GM12878 (cell line): ENCODE measurements at regions not wholly inside any gene's neighbourhood (a gene's known extent, or its start where the extent isn't known, plus 50 kb on each side); places are given as distances from the start of the nearest gene placed in this dataset.

ENCODE experiments used
- ATAC-seq: fragments of 200-7000 bp; cut with Tn5 transposase; 3 replicates; pipeline ENCODE4 v1.9.1; 2020; ENCODE audit warnings: mild to moderate bottlenecking, moderate library complexity
- BruUV-seq: library from RNA; stranded (reverse); fragments of 400-500 nt; replicated peaks from 2 replicates; lab custom pipeline; 2021; lab: Mats Ljungman, UMichigan
- CTCF ChIA-PET: fragments of 300-600 bp; sonication (Branson Sonifier 250); formaldehyde crosslinking; extraction: SDS; loops from one replicate; lab custom pipeline; 2021; ENCODE audit warnings: inconsistent platforms; lab: Yijun Ruan, JAX
- POLR2A ChIA-PET: fragments of 350-600 bp; formaldehyde crosslinking; extraction: SDS; loops from one replicate; lab custom pipeline; 2021; ENCODE audit warnings: inconsistent platforms; lab: Charles Lee
- RAD21 ChIA-PET: fragments of 300-600 bp; sonication (Branson Sonifier 250); formaldehyde crosslinking; loops from one replicate; lab custom pipeline; 2023; ENCODE audit warnings: antibody characterized with exemption; ENCODE audit not compliant: unreplicated experiment; lab: Charles Lee
- SMC1A ChIA-PET: fragments of 300-600 bp; sonication (Branson Sonifier 250); formaldehyde crosslinking; loops from one replicate; lab custom pipeline; 2023; ENCODE audit not compliant: unreplicated experiment, uncharacterized antibody; lab: Charles Lee
- DNase-seq: peaks from one replicate; pipeline ENCODE4 v3.0.0-alpha.2; 2011; ENCODE audit warnings: low read depth, low spot score
- FAIRE-seq: peaks from 3 replicates; lab custom pipeline; 2011; peaks lifted over from hg19 to GRCh38; lab: Jason Lieb, UNC
- H2AFZ ChIP-seq: 2 replicates; pipeline ENCODE4 v1.6.0; 2011; ENCODE audit warnings: low read depth, low read length, control low read depth; ENCODE audit not compliant: control insufficient read depth
- H3K27ac ChIP-seq: 2 replicates; pipeline ENCODE4 v1.5.1; 2011; ENCODE audit warnings: control low read depth; ENCODE audit not compliant: control insufficient read depth, insufficient read depth
- H3K27me3 ChIP-seq, 2 experiments: replicated peaks in 1 of 2; 2 replicates each; pipeline versions ENCODE4 v1.6.0 to v1.6.1; 2011; ENCODE audit warnings: low read length in 1 of 2; ENCODE audit not compliant: control insufficient read depth in 2 of 2, insufficient read depth in 2 of 2
- H3K36me3 ChIP-seq, 2 experiments: 2 replicates each; pipeline ENCODE4 v1.5.1; 2011; ENCODE audit warnings: low read length in 1 of 2; ENCODE audit not compliant: control insufficient read depth in 2 of 2, insufficient read depth in 2 of 2
- H3K4me1 ChIP-seq: 2 replicates; pipeline ENCODE4 v1.6.1; 2011; ENCODE audit warnings: mild to moderate bottlenecking, low read length, moderate library complexity, mixed read lengths; ENCODE audit not compliant: control insufficient read depth, insufficient read depth
- H3K4me2 ChIP-seq: 2 replicates; pipeline ENCODE4 v1.6.0; 2011; ENCODE audit warnings: control low read depth; ENCODE audit not compliant: control insufficient read depth, insufficient read depth
- H3K4me3 ChIP-seq: fragments of 200-600 bp; sonication (generic); 2 replicates; pipeline ENCODE4 v1.5.1; 2016
- H3K79me2 ChIP-seq: 2 replicates; pipeline ENCODE4 v1.6.0; 2011; ENCODE audit warnings: low read length; ENCODE audit not compliant: control insufficient read depth, insufficient read depth
- H3K9ac ChIP-seq: 2 replicates; pipeline ENCODE4 v1.8.0; 2011; ENCODE audit warnings: low read length, control low read depth, mixed read lengths; ENCODE audit not compliant: control insufficient read depth, insufficient read depth
- H3K9me3 ChIP-seq: replicated peaks from 3 replicates; pipeline ENCODE4 v1.5.1; 2011; ENCODE audit warnings: mild to moderate bottlenecking, low read length; ENCODE audit not compliant: control insufficient read depth, insufficient read depth
- H4K20me1 ChIP-seq: 2 replicates; pipeline ENCODE4 v1.6.0; 2011; ENCODE audit not compliant: control insufficient read depth, insufficient read depth
- BACH1 ChIP-seq: fragments of 450-650 bp; IDR thresholded peaks from 2 replicates; pipeline ENCODE4 v1.6.1; 2017; ENCODE audit warnings: mild to moderate bottlenecking, borderline replicate concordance
- IRF4 ChIP-seq: IDR thresholded peaks from 2 replicates; pipeline ENCODE4 v1.6.1; 2011; ENCODE audit warnings: low read depth, low read length
- KAT2A ChIP-seq: conservative IDR thresholded peaks from 2 replicates; pipeline ENCODE4 v1.6.1; 2011; ENCODE audit warnings: low read depth, low read length; ENCODE audit not compliant: control insufficient read depth
- MXI1 ChIP-seq: fragments of 150-350 bp; IDR thresholded peaks from 2 replicates; pipeline ENCODE4 v1.6.1; 2011; ENCODE audit warnings: low read depth, mild to moderate bottlenecking, inconsistent platforms, low read length, improper control_type of control experiment
- PML ChIP-seq: IDR thresholded peaks from 2 replicates; pipeline ENCODE4 v1.6.1; 2012; ENCODE audit warnings: low read length, inconsistent platforms
- SIN3A ChIP-seq: IDR thresholded peaks from 2 replicates; pipeline ENCODE4 v1.6.1; 2012; ENCODE audit warnings: low read depth, low read length, improper control_type of control experiment
- SPI1 ChIP-seq: IDR thresholded peaks from 2 replicates; pipeline ENCODE4 v1.6.1; 2011; ENCODE audit warnings: low read depth, mild to moderate bottlenecking, low read length, moderate library complexity, borderline replicate concordance; ENCODE audit not compliant: insufficient read depth
- TCF12 ChIP-seq: IDR thresholded peaks from 2 replicates; pipeline ENCODE4 v1.6.1; 2011; ENCODE audit warnings: low read depth, mild to moderate bottlenecking, low read length
- WGBS: methylation state at CpG from one replicate; pipeline ENCODE4 v1.1.6; 2016; ENCODE audit warnings: low lambda C conversion rate; ENCODE audit not compliant: insufficient replicate concordance, insufficient coverage; ENCODE audit errors: missing lambda C conversion rate; 5-methylcytosine and 5-hydroxymethylcytosine counted together
- in situ Hi-C: fragments of 300-500 bp; cut with MboI; formaldehyde crosslinking; loops from 9 replicates; pipeline ENCODE4 v1.14.3; 2018; ENCODE audit warnings: mixed read lengths
- intact Hi-C: fragments of 100-400 bp; cut with micrococcal nuclease; formaldehyde crosslinking; loops from one replicate; pipeline ENCODE4 v1.14.2; 2022; ENCODE audit not compliant: unreplicated experiment
- TF ChIP-seq, protein P1 (sequence below): fragments of 450-650 bp; conservative IDR thresholded peaks from 2 replicates; pipeline ENCODE4 v1.6.1; 2017; ENCODE audit warnings: mild to moderate bottlenecking, moderate library complexity

DNA sequence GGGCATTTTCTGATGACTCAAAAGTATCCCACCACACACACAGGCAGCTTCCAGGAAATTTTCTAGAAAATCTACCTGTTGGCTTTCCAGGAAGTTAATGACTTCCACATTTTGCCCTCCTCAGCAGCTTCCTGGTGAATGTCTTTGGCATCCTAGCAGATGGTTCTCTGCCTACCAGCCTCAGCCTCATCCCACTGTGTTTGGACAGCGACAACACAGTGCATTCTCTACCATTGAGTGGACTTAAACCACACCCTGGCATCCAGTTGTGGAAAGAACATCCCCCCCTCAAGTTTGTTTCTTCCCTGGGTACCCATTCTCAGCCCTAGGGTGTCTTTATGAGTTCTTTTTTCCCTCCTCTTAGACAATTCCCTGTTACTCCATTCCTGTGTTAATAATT is 50.8 kb upstream of the GADL1 start:
- no peak for FAIRE-seq
- Histone ChIP-seq H3K9me3 (no peaks in the 10 kb centered on the region; the same call in 2 of the 3 replicates), H3K4me1 (no peaks in the 10 kb centered on the region), H2AFZ (no peak overlapping the region), H3K4me3 (no peak overlapping the region), H3K27ac (no peak overlapping the region), H3K27me3 (no peaks in the 10 kb centered on the region; a peak in 1 of 4 replicates), H3K9ac (no peak overlapping the region), H3K36me3 (no peaks in the 10 kb centered on the region), H3K4me2 (no peak overlapping the region), H4K20me1 (no peaks in the 10 kb centered on the region), H3K79me2 (no peaks in the 10 kb centered on the region)
- no peak for ATAC-seq
- ChIA-PET RAD21 (no interaction called here), POLR2A (no interaction called here), CTCF (no interaction called here), SMC1A (no interaction called here)
- in situ Hi-C loops (no loop called here), intact Hi-C loops (no loop called here)
- BruUV-seq = no TSS peak
- TF ChIP-seq BACH1 = no peak
- TF ChIP-seq IRF4 = no peak
- TF ChIP-seq TCF12 = no peak
- TF ChIP-seq PML = no peak
- no peak for TF ChIP-seq MXI1
- TF ChIP-seq KAT2A = no peak
- no peak for TF ChIP-seq SPI1
- TF ChIP-seq, protein P1, sequence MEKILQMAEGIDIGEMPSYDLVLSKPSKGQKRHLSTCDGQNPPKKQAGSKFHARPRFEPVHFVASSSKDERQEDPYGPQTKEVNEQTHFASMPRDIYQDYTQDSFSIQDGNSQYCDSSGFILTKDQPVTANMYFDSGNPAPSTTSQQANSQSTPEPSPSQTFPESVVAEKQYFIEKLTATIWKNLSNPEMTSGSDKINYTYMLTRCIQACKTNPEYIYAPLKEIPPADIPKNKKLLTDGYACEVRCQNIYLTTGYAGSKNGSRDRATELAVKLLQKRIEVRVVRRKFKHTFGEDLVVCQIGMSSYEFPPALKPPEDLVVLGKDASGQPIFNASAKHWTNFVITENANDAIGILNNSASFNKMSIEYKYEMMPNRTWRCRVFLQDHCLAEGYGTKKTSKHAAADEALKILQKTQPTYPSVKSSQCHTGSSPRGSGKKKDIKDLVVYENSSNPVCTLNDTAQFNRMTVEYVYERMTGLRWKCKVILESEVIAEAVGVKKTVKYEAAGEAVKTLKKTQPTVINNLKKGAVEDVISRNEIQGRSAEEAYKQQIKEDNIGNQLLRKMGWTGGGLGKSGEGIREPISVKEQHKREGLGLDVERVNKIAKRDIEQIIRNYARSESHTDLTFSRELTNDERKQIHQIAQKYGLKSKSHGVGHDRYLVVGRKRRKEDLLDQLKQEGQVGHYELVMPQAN = no peak
- TF ChIP-seq SIN3A = no peak
- WGBS = 0% methylated on average over 1 of the region's 1 CpG
- no peak for DNase-seq
